ENCODE measurements at regions not wholly inside any gene's neighbourhood (a gene's known extent, or its start where the extent isn't known, plus 50 kb on each side); places are given as distances from the start of the nearest gene placed in this dataset.

DNA sequence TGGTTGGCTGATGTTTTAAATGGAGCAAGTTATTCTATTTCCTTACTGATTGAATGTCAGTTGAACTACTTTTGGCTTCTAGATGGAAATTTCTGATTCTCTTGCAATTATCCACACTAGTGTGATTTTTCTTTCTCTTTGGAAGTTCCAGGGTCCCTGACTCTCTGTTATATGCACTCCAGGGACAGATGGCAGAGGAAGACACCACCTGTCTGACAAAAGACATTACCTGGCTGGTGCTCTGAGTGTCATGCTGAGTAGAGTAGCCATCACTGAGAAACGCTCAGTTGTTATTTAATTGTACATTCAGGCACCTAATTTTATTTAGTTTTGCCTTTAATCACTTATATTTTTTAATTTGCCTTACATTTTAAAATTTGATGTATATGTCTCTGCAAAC is 105.4 kb upstream of the TLL1 start:
- TF ChIP-seq, protein P1, sequence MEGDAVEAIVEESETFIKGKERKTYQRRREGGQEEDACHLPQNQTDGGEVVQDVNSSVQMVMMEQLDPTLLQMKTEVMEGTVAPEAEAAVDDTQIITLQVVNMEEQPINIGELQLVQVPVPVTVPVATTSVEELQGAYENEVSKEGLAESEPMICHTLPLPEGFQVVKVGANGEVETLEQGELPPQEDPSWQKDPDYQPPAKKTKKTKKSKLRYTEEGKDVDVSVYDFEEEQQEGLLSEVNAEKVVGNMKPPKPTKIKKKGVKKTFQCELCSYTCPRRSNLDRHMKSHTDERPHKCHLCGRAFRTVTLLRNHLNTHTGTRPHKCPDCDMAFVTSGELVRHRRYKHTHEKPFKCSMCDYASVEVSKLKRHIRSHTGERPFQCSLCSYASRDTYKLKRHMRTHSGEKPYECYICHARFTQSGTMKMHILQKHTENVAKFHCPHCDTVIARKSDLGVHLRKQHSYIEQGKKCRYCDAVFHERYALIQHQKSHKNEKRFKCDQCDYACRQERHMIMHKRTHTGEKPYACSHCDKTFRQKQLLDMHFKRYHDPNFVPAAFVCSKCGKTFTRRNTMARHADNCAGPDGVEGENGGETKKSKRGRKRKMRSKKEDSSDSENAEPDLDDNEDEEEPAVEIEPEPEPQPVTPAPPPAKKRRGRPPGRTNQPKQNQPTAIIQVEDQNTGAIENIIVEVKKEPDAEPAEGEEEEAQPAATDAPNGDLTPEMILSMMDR (conservative IDR thresholded peaks at IDR 0.05; ENCODE audit: low read depth, low read length), result no peak
- no peak for TF ChIP-seq EZH2 (IDR thresholded peaks at IDR 0.05; ENCODE audit: borderline replicate concordance, low read depth, low read length, poor library complexity, severe bottlenecking)

All from A673 (cell line).